GM20000 (cell line): ENCODE measurements at regions not wholly inside any gene's neighbourhood (a gene's known extent, or its start where the extent isn't known, plus 50 kb on each side); places are given as distances from the start of the nearest gene placed in this dataset.

Source experiments
- DNase-seq: peaks from one replicate; pipeline ENCODE4 v3.0.0; 2012; ENCODE audit warnings: low spot score
- CTCF ChIP-seq: IDR thresholded peaks from 2 replicates; pipeline ENCODE4 v1.5.1; 2012; ENCODE audit warnings: mild to moderate bottlenecking, control low read depth; ENCODE audit errors: extremely low read depth, missing control alignments

- DNase-seq: no peak
- no peak for TF ChIP-seq CTCF
These were observed 157.2 kb upstream of the CARMIL1 start for GRCh38 chr6:25122001-25122400.

- no peak for TF ChIP-seq CTCF
- no peak for DNase-seq
These were observed 156.4 kb upstream of the CARMIL1 start for GRCh38 chr6:25122622-25123237.

- DNase-seq: no peak
- TF ChIP-seq CTCF: no peak
These were observed 154.9 kb upstream of the CARMIL1 start for GRCh38 chr6:25124216-25124715.

GRCh38 chr6:25125736-25126135 lies 153.4 kb upstream of the CARMIL1 start:
- DNase-seq: no peak
- TF ChIP-seq CTCF: no peak

- TF ChIP-seq CTCF: no peak
- DNase-seq: no peak
These were observed 151.9 kb upstream of the CARMIL1 start for GRCh38 chr6:25127076-25127837.

- no peak for DNase-seq
- no peak for TF ChIP-seq CTCF
These were observed 148.7 kb upstream of the CARMIL1 start for GRCh38 chr6:25130518-25130917.

GRCh38 chr6:25132934-25133333 lies 146.2 kb upstream of the CARMIL1 start:
- no peak for DNase-seq
- TF ChIP-seq CTCF: no peak
